SIG-M5 treated with dmso at 0.1 percent for 504 hours (cell line): ENCODE measurements at regions not wholly inside any gene's neighbourhood (a gene's known extent, or its start where the extent isn't known, plus 50 kb on each side); places are given as distances from the start of the nearest gene placed in this dataset.

Source experiments
- DNase-seq: peaks from one replicate; lab custom pipeline; 2025; ENCODE audit not compliant: unreplicated experiment; lab: John Stamatoyannopoulos, UW

DNA sequence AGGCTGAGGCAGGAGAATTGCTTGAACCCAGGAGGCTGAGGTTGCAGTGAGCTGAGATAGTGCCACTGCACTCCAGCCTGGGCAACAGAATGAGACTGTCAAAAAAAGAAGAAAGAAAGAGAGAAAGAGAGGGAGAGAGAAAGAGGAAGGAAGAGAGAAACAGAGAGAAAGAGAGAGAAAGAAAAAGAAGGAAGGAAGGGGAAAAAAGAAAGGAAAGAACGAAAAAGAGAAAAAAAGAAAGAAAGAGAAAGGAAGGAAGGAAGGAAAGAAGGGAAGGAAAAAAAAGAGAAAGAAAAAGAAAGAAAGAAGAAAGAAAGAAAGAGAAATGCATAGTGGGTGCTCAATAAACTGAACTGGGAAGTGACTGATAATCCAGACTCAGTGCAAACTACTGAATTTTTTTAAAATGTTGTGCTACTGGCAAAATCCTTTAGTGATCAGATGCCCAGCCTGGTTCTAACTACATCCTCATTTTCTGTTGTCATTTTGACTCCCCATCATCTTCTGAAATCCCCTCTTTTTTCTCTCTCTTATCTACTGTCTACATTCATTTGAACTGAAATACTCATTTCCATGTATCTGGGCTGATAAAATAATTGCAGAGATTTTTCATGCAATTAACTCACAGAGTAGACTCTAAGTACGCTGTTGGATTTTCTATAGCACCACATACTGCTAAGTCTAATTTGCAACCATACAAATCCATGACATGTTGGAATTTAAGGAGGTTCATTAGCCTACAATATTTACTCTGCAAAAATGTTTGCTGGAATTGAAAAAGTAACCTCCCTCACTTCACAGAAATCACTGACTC lies 85.3 kb upstream of the HIVEP1 start:
- DNase-seq: no peak

DNA sequence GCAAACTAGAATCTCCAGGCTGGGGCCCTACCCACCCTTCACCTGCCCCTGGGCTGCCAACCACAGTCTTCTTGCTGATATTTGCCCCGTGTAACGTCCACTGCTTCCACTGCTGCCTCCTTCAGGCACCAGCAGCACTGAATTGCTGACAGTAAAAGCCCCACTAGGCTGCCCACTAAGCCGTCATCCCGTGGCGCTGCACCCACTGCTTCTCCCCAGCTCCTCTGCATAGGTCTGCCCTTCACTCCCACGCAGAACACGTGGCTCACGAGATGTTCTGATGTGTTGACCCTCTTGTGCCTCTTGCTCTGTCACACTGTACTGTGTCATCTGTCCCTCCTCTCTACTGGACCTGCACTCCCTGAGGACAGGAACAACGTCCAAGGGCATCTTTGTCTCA lies 86.3 kb upstream of the HIVEP1 start:
- no peak for DNase-seq

DNA sequence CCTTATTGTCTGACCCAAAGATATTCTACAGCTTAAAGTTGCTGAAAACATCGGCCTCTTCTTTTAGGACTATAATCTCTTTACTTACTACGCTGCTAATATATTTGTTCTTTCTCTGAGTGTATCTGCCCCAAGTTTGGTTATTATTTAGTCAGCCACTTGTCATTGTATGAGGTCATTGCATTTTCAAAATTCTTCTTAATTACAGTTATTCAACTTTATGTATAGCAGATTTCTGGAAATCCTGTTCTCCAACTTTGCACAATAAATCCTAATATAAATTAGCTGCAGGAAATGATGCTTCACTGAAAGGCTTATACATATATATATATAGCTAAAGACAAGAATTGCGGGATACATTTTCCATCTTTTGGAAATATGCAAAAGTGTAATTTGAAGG lies 88.5 kb upstream of the HIVEP1 start:
- no peak for DNase-seq

DNA sequence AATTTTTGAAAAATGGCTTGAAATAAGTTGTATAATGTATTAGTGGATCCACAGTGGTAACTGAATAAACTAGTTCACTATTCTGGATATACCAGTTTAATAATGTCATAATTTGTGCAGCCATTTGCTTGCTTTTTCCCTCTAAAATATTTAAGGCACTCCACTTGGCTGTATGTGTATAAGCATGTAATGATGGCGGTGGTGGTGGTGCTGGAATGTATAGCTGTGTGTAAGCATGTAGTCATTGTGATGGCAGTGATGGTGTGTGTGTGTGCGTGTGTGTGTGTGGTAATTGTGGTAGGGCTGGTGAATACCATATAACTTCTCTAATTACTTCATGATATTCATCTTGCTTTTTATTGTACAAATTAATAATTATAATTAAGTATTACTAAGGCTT lies 89.2 kb upstream of the HIVEP1 start:
- DNase-seq: no peak

DNA sequence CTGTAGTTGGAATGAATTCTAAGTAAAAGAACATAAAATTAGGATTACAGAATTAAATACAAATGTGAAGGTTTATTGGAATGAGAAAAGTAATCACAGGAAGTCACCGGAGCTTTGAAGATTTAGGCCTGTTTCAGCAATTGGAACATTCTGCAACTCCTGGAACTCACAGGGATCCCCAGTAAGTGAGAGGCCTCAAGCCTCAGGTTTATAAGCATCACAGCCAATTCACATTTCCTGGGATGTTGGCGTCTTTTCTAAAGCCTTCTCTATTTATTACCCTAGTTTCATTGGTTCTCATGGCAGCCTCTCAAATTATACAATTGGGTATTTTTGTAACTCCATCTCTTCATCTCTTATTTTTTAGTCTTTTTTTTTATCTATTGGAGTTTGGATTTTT lies 90.4 kb upstream of the HIVEP1 start:
- DNase-seq: no peak

DNA sequence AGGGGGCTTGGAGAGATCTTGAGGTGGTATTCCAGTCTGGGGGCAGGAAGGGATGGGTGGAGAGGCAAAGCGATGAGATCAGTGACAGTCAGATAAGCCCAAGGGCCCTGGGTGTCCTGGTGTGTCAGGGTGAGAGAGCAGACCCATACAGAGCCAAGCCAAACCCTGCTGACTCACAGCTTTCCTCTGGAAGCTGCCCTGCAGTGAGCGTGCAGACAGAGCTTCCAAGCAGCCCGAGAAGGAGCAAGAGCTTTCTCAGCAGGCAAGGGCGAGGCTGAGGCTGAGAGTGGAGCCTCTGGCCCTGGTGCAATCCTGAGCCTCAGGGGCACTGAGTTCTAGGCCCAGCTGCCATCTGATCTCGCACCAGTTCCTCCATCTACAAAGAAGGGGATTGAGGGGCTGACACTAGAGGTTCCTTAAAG lies 91.1 kb upstream of the HIVEP1 start:
- DNase-seq: no peak

DNA sequence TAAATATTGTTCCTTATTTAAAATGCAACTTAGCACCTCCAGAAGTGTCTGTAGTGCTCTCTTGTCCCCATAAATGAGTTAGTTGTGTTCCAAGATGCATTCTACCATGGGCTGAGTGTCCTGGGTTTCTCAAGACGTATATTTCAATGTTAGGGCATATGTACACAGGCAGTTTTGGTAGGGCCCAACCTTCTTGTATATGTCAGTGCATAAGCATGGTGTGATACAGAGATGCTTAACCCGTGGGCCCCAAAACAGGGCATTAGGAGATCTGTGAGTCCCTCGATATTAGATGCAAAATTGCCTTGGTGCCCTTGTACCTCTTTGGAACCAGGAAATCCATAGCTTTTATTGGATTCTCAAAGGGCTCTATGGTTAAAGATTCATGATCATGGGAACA lies 91.5 kb upstream of the HIVEP1 start:
- no peak for DNase-seq

DNA sequence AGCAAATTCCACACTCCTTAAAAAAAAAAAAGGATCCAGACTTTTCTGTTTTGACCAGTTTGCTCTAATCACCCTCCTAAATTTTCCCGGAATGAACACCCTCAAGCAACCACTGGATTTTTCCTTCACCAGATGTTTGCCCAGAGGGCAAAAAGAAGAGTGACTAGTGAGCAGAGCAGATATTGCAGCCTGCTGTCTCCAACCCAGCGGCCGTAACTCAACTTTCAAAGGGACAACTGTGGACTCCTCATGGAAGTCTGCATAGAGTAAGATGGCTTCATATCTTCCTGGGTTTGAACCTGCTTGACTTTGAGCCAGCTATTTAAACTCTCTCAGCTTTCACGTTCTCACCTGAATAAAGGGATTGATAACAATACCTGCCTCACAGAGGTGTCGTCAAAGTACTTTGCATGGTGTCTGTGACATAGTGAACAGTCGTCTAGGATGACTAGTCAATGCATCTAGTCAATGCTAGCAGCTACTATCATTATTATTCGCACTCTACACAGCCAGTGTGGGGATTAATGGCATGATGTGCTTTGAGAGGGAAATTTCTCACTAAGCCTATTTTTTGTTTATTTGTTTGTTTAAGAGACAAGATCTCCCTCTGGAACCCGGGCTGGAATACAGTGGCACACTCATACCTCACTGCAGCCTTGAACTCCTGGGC lies 92.2 kb upstream of the HIVEP1 start:
- no peak for DNase-seq

DNA sequence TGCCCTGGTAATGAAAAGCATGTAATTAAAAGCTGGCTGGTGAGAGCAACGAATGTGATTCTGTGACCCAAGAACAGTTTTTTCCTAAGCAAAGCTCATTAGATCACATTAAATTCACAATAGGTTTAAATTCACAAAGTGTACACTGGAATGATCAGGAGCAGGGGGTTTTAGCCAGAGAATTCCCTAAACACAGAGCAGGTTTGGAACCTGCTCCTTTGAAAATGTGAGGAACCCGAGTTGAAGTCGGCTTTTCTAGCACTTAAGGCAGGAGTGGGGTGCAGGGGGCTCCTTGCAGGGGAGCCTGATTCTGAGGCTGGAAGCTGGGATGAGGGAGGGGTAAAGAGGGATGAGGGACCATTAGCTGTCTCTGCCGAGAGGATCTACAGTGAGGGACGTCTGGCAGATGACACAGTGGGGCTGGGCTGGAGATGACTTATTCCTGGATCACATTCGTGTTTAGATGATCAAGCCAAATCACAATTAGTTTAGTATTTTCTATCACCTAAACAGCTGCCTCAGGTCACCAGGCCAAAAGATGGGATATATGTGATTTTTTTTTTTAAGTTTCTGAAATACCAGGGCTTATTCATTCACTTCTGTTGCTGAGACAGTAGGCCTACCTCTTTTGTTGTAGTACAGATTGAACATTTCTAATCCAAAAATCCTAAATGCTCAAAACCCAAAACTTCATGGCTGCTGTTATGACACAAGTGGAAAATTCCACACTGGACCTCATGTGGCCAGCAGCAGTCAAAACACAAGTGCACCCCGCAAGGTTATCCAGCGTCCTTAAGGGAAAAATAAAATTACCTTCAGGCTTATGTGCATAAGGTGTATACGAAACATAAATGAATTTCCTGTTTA lies 93.1 kb upstream of the HIVEP1 start:
- no peak for DNase-seq

DNA sequence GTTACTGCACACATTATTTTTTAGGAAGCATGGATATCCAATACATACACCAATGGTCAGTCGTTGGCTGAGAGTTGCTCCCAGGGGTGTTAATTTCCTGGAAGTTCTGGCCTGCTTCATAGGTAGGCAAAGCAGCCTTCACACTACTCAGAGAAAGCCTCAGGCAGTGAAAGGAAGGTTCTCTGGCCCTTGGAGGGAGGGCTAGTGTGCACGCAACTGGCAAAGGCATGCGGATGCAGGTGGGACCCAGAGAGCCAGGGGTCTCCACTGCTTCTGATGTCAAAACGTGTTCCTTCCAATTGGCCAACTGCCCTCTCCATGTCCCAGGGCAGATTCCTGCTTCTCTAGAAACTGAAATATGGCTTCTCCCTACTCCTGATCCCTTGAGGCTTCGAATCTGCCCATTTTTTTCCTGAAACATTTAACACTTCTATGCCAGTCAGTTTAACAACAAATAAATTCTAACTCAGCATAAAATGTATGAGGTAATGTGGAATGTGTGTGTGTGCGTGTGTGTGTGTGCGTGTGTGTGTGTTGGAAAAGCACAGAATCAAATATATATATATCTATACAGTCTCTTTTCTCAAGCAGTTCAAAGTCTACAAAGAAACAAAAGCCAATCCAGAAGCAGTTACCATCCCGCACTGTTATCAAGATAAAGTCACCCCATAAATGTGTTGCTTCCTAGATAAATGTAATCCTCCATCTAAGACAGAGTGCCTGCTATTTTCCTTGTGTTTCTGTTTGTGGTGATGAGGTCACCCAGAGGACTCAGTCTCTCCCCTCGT lies 94.0 kb upstream of the HIVEP1 start:
- DNase-seq: no peak

DNA sequence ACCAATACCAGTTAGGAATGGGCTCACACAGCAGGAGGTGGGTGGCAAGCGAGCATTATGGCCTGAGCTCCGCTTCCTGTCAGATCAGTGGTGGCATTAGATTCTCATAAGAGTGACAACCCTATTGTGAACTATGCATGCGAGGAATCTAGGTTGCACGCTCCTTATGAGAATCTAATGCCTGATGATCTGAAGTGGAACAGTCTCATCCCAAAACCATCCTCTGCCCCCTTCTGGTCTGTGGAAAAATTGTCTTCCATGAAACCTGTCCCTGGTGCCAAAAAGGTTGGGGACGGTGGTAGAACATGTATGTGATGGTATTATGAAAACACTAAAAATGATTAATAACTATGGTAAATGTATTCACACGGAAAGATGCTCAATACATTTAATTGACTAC lies 99.7 kb upstream of the HIVEP1 start:
- no peak for DNase-seq

DNA sequence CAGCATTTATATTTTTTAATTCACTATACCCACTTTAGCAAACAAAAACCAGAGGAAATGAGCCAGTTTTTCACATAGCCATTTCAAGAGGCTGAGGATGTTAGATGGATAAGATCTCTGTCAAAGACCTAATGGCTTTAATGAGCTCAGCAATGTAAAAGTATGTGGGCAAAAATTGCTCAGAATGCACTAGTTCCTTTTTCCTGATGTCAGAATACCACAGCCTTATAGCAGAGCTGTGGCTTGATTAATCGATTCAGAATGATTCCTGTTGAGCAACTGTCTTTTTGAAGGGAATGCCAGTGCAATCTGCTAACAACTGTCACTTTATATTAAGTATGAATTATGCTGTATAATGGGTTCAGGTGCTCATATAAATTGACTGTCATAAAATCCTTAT lies 100.6 kb upstream of the HIVEP1 start:
- peak; percentile 11 for DNase-seq

DNA sequence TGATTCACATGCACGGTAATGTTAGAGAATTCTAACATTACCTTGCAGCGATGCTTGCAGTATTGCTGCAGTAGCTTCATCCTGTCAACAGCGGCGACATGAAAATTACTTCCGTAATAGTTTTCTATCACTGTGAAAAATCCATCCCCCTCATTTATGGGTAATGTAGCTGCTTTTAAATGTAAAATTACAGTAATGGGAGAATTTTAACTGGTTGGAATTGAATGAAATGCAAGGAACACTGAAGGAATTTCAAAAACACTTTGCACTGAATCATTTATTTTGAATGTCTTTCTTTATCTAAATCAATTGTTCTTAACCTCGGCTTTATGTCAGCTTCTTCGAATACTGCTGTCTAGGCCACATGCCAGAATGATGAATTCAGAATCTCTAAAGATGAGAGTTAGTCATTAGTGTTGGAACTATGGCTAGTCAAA lies 102.4 kb upstream of the HIVEP1 start:
- DNase-seq: no peak

DNA sequence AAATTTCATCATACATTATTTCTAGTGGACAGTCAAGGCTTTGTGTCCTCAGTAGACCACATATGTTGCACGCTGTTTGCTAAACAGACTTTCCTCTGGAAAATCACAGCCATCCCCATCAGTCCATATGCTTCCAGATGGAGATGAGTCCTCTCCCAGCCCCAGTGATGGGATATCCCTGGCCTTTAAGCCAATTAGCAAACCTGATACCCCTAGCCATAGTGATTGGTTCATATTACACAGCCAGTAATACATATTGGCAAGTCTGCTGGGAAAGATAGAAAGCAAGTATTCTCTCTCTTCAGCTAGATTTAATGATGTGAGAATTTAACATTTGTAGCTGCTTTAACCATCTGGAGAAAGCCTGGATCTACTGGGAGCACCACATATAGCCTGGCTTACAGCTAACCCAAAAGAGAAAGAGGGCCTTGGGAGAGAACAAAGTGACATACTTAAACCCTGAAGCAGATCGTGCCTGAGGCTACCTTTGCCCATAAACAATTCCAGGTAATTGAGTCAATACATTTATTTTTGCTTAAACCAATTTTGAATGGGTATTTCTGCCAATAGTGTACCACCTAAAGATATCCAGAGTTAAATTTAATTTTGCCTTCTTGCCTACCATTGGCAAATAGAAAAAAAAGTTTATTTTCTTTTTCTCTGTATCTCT lies 103.5 kb upstream of the HIVEP1 start:
- DNase-seq: no peak

DNA sequence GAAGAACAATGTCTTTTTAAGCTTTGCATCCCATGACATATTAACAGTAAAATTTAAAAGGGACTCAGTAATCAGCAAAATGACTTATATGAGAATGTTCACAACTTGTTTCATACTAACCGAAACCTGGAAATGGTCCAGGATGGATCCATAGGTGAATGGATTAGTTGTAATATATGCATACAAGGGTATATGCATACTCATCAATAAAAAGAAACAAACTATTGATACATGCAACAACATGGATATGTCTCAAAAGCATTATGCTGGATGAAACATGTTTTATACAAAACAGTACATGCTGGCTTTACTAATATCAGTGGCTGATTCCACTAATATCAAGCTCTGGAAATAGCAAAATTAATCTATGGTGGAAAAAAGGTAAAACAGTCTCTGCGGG lies 108.5 kb upstream of the HIVEP1 start:
- DNase-seq: no peak

DNA sequence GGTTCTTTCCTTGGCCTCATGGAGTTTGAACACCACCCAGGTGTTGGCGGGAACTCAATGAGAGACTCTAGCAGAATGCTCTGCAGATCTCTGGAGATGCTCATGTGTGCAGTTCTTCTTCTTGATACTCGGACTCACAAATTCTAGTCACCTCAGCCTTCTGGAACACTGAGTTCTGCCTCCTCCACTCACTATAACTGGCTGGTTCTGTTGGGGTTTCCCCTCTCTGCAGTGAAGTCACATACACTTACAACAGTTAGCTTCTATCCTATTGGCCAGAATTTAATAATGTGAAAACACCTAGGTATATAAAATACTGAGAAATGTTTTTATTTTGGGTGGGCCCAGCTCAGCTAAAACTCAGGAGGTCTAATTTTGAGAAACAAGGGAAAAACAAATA lies 109.6 kb upstream of the HIVEP1 start:
- no peak for DNase-seq

DNA sequence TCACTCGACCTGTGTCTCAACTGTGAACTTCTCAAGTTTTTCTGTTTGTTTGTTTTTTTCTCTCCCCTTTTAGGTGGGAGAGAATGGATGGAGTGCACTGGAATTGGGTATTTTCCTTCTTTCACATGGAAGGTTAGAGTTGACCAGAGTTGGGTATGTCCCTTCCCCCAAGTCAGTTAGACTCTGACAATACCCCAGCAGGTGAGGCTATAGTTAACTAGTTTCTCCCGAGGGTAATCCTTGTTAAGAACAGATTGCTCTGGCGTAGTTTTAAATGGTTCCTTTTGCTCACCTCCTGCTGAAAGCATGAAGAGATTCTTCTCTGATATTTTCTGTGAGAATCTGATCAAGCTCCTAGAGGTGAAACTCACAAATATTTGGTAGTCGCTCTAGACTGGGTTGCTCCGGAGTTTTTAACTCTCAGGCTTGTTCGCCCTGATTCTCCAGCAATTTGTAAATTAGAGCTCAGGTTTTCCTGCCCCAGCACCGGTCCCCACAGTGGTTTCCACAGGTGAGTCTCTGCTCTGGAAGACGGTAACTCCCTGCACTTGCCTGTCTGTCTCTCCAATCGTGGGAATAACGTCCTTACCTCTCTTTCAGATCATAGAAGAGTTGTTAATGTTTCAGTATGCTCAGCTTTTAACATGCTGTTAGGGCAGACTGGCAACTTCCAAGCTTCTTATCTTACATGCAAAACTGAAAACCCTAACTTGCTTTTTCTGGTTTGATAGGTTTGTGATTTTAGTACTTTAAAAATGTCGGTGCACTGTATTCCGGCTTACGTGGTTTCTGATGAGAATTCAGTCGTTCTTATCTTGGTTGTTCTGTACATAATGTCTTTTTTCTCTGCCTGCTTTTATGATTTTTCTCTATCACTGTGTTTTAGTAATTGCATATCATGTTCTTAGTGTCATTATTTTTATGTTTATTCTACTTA lies 111.2 kb upstream of the HIVEP1 start:
- DNase-seq: no peak

DNA sequence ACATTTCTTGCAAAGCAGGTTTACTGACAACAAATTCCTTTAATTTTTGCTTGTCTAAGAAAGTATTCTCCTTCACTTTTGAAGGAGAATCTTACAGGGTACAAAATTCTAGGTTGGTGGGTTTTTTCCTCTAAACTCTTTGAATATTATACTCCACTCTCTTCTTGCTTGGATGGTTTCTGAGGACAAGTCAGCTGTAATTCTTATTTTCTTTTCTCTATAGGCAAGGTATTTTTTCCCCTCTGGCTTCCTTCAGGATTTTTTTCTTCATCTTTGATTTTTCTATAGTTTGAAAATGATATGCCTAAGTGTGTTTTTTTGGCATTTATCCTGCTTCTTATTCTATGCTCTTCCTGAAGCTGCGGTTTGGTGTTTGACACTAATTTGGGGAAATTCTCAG lies 112.5 kb upstream of the HIVEP1 start:
- no peak for DNase-seq

DNA sequence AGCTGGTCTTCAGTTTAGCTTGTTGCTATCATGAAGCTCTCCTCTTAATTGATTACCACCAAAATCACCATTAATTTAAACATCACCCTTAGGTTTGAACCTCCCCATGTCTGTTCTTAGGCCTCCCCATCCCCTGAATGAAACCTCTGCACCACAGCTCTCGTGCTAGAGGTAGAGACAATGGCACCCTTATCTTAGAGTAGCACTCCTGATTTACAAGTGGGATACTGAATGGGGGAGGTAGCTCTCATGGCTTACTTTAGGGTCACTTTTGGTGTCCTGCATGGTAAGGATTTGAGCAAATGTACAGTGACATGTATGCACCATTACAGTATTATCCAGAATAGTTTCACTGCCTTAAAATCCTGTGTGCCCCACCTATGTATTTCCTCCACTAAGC lies 115.6 kb upstream of the ADTRP start:
- no peak for DNase-seq
